IMR-90 (cell line): ENCODE measurements at regions not wholly inside any gene's neighbourhood (a gene's known extent, or its start where the extent isn't known, plus 50 kb on each side); places are given as distances from the start of the nearest gene placed in this dataset.

ENCODE experiments used
- ATAC-seq: fragments of 200-7000 bp; cut with Tn5 transposase; 2 replicates; pipeline ENCODE4 v1.9.1; 2020; ENCODE audit warnings: low read depth, mild to moderate bottlenecking, moderate library complexity
- BruUV-seq: library from RNA; stranded (reverse); fragments of 400-500 nt; replicated peaks from 2 replicates; lab custom pipeline; 2021; lab: Mats Ljungman, UMichigan
- CTCF ChIA-PET: fragments of 300-600 bp; formaldehyde crosslinking; extraction: SDS; loops from one replicate; lab custom pipeline; 2021; ENCODE audit warnings: antibody characterized with exemption; lab: Yijun Ruan, JAX
- POLR2A ChIA-PET: fragments of 300-600 bp; sonication (Branson Sonifier 250); formaldehyde crosslinking; loops from one replicate; lab custom pipeline; 2022; ENCODE audit warnings: antibody characterized with exemption; ENCODE audit not compliant: unreplicated experiment; lab: Charles Lee
- DNase-seq: peaks from one replicate; pipeline ENCODE4 v3.0.0; 2013
- H2AFZ ChIP-seq: replicated peaks from 2 replicates; pipeline ENCODE3; 2013; ENCODE audit warnings: low read length, mild to moderate bottlenecking; ENCODE audit not compliant: poor library complexity
- H2AK5ac ChIP-seq: 2 replicates; pipeline ENCODE4 v1.6.1; 2013; ENCODE audit warnings: low read depth, low read length, inconsistent platforms
- H2AK9ac ChIP-seq: replicated peaks from 2 replicates; pipeline ENCODE3; 2013; ENCODE audit warnings: mild to moderate bottlenecking, low read depth, low read length, moderate library complexity; ENCODE audit not compliant: poor library complexity
- H2BK120ac ChIP-seq: 2 replicates; pipeline ENCODE4 v1.6.1; 2013; ENCODE audit warnings: low read depth, low read length, inconsistent platforms
- H2BK15ac ChIP-seq: 3 replicates; pipeline ENCODE4 v1.6.1; 2013; ENCODE audit warnings: low read depth, low read length, inconsistent platforms
- H2BK20ac ChIP-seq: 2 replicates; pipeline ENCODE4 v1.6.1; 2013; ENCODE audit warnings: low read depth, mild to moderate bottlenecking, inconsistent platforms, low read length, moderate library complexity
- H2BK5ac ChIP-seq: 2 replicates; pipeline ENCODE4 v1.6.1; 2013; ENCODE audit warnings: mild to moderate bottlenecking, low read depth, low read length, inconsistent platforms; ENCODE audit not compliant: poor library complexity, severe bottlenecking
- H3K14ac ChIP-seq: replicated peaks from 2 replicates; pipeline ENCODE4 v1.6.1; 2013; ENCODE audit warnings: low read depth, low read length, inconsistent platforms
- H3K18ac ChIP-seq: 2 replicates; pipeline ENCODE4 v1.6.1; 2013; ENCODE audit warnings: low read depth, low read length, control low read depth
- H3K23ac ChIP-seq: 2 replicates; pipeline ENCODE4 v1.6.1; 2013; ENCODE audit warnings: low read depth, low read length, inconsistent platforms
- H3K27ac ChIP-seq: 2 replicates; pipeline ENCODE4 v1.5.1; 2013; ENCODE audit warnings: mild to moderate bottlenecking, control low read depth, low read length; ENCODE audit not compliant: insufficient read depth
- H3K27me3 ChIP-seq: 2 replicates; pipeline ENCODE4 v1.6.1; 2013; ENCODE audit warnings: low read length; ENCODE audit not compliant: control insufficient read depth, insufficient read depth
- H3K36me3 ChIP-seq: 2 replicates; pipeline ENCODE4 v1.6.1; 2013; ENCODE audit warnings: low read length, mixed read lengths; ENCODE audit not compliant: control insufficient read depth, insufficient read depth
- H3K4ac ChIP-seq: 2 replicates; pipeline ENCODE4 v1.6.1; 2013; ENCODE audit warnings: low read depth, low read length, inconsistent platforms
- H3K4me1 ChIP-seq: 2 replicates; pipeline ENCODE4 v1.6.1; 2013; ENCODE audit warnings: low read length, mixed read lengths; ENCODE audit not compliant: control insufficient read depth, insufficient read depth
- H3K4me2 ChIP-seq: 2 replicates; pipeline ENCODE4 v1.6.1; 2013; ENCODE audit warnings: low read depth, mild to moderate bottlenecking, control low read depth, low read length, moderate library complexity
- H3K4me3 ChIP-seq: 2 replicates; pipeline ENCODE4 v1.5.1; 2013; ENCODE audit warnings: low read depth, mild to moderate bottlenecking, control low read depth, low read length, moderate library complexity; ENCODE audit not compliant: insufficient read depth
- H3K56ac ChIP-seq: 2 replicates; pipeline ENCODE4 v1.6.1; 2013; ENCODE audit warnings: low read length, inconsistent platforms; ENCODE audit not compliant: insufficient read depth; ENCODE audit errors: extremely low read depth
- H3K79me1 ChIP-seq, 2 experiments: 2 replicates each; pipeline ENCODE4 v1.6.1; 2013; ENCODE audit warnings: low read length in 2 of 2, inconsistent platforms in 1 of 2, low read depth in 1 of 2
- H3K9ac ChIP-seq: 2 replicates; pipeline ENCODE4 v1.6.1; 2013; ENCODE audit warnings: low read depth, low read length, control low read depth
- H3K9me1 ChIP-seq: 2 replicates; pipeline ENCODE4 v1.6.1; 2013; ENCODE audit warnings: low read length, inconsistent platforms; ENCODE audit not compliant: insufficient read depth
- H3K9me3 ChIP-seq: 2 replicates; pipeline ENCODE4 v1.6.1; 2013; ENCODE audit warnings: low read length; ENCODE audit not compliant: control insufficient read depth, insufficient read depth
- H4K20me1 ChIP-seq: 2 replicates; pipeline ENCODE4 v1.6.1; 2013; ENCODE audit warnings: low read length, inconsistent platforms; ENCODE audit not compliant: insufficient read depth
- H4K5ac ChIP-seq: 2 replicates; pipeline ENCODE4 v1.6.1; 2013; ENCODE audit warnings: mild to moderate bottlenecking, low read depth, low read length, control low read depth
- H4K8ac ChIP-seq, 2 experiments: 2 replicates each; pipeline ENCODE4 v1.6.1; 2013; ENCODE audit warnings: low read depth in 2 of 2, low read length in 2 of 2, control low read depth in 1 of 2, inconsistent platforms in 1 of 2
- H4K91ac ChIP-seq: 2 replicates; pipeline ENCODE4 v1.6.1; 2013; ENCODE audit warnings: low read depth, low read length, inconsistent platforms; ENCODE audit not compliant: insufficient read depth
- CTCF ChIP-seq: conservative IDR thresholded peaks from 2 replicates; pipeline ENCODE4 v1.5.1; 2012; ENCODE audit warnings: mild to moderate bottlenecking, low read depth, low read length, improper control_type of control experiment
- NFE2L2 ChIP-seq: fragments of 150-350 bp; IDR thresholded peaks from 2 replicates; pipeline ENCODE4 v1.6.1; 2016; ENCODE audit warnings: low read depth, mild to moderate bottlenecking, low read length
- dilution Hi-C: fragments of 300-500 bp; cut with HindIII; formaldehyde crosslinking; loops from one replicate; pipeline ENCODE4 v1.14.3; 2018; ENCODE audit warnings: low sequenced_read_pairs; ENCODE audit not compliant: unreplicated experiment
- in situ Hi-C: fragments of 300-500 bp; cut with MboI; formaldehyde crosslinking; loops from 3 replicates; pipeline ENCODE4 v1.14.3; 2019; ENCODE audit warnings: low sequenced_read_pairs, inconsistent platforms, mixed read lengths
- intact Hi-C: fragments of 100-400 bp; cut with micrococcal nuclease; formaldehyde crosslinking; loops from 2 replicates; pipeline ENCODE4 v1.10.0; 2022

GRCh38 chr1:189206617-189207016 lies 1271.0 kb downstream of the BRINP3 start:
- H3K23ac ChIP-seq, result no peak overlapping the region
- H3K36me3 ChIP-seq, result no peaks in the 10 kb centered on the region
- no peaks in the 10 kb centered on the region for H4K20me1 ChIP-seq
- H3K9ac ChIP-seq, result no peak overlapping the region
- no peak overlapping the region for H2AFZ ChIP-seq
- no peak overlapping the region for H2BK15ac ChIP-seq
- H2BK20ac ChIP-seq, result no peak overlapping the region
- DNase-seq (peak; percentile 50), ATAC-seq (peak; percentile 88)
- H2BK5ac ChIP-seq, result no peak overlapping the region
- H3K79me1 ChIP-seq, result no peaks in the 10 kb centered on the region
- H3K4me2 ChIP-seq, result no peak overlapping the region
- no TSS peak for BruUV-seq
- no peak overlapping the region for H3K56ac ChIP-seq
- H2AK5ac ChIP-seq, result no peak overlapping the region
- no peak overlapping the region for H4K8ac ChIP-seq
- in situ Hi-C loops, result no loop called here
- TF ChIP-seq CTCF (no peak), NFE2L2 (no peak)
- intact Hi-C loops, result no loop called here
- no peaks in the 10 kb centered on the region for H3K9me3 ChIP-seq
- no peak overlapping the region for H4K5ac ChIP-seq
- no peak overlapping the region for H3K14ac ChIP-seq
- H3K9me1 ChIP-seq, result no peaks in the 10 kb centered on the region
- no peak overlapping the region for H2BK120ac ChIP-seq
- H3K4me3 ChIP-seq, result no peak overlapping the region
- no peak overlapping the region for H3K27ac ChIP-seq
- H3K4me1 ChIP-seq, result no peaks in the 10 kb centered on the region
- H4K91ac ChIP-seq, result no peak overlapping the region
- H3K18ac ChIP-seq, result no peak overlapping the region
- dilution Hi-C loops, result no loop called here
- H3K27me3 ChIP-seq, result no peaks in the 10 kb centered on the region
- ChIA-PET POLR2A (no interaction called here), CTCF (no interaction called here)
- H2AK9ac ChIP-seq, result no peak overlapping the region
- no peak overlapping the region for H3K4ac ChIP-seq
